ENCODE measurements at regions not wholly inside any gene's neighbourhood (a gene's known extent, or its start where the extent isn't known, plus 50 kb on each side); places are given as distances from the start of the nearest gene placed in this dataset.

- TF ChIP-seq CTCF (conservative IDR thresholded peaks at IDR 0.05) (peak; percentile 78), EZH2 (IDR thresholded peaks at IDR 0.05; ENCODE audit: low read depth) (no peak)
These were observed 86.2 kb downstream of the PLEKHG1 start for GRCh38 chr6:150685860-150686259.

All from PC-9 (cell line).